ENCODE measurements at regions not wholly inside any gene's neighbourhood (a gene's known extent, or its start where the extent isn't known, plus 50 kb on each side); places are given as distances from the start of the nearest gene placed in this dataset.

- Histone ChIP-seq H3K9me3 (replicated peaks in 1 of 11) (peaks cover 0 to 21% (median 6%) of the 10 kb centered on the region in 11 experiments; a peak in 11 of 22 replicates), H3K4me1 (no peaks in the 10 kb centered on the region), H3K36me3 (no peaks in the 10 kb centered on the region), H3K4me3 (no peak overlapping the region), H4K20me1 (no peaks in the 10 kb centered on the region; a peak in 1 of 22 replicates), H3K4me2 (no peak overlapping the region), H3K27me3 (peaks cover 59 to 78% (median 68%) of the 10 kb centered on the region in 11 experiments), H3K9ac (no peak overlapping the region), H3K27ac (no peak overlapping the region)
- TF ChIP-seq Cebpa-rat (IDR thresholded peaks at IDR 0.05), result no peak
These were observed 447.2 kb downstream of the SLITRK2 start for GRCh38 chrX:146264763-146265375.

GRCh38 chrX:146278381-146278780, 460.8 kb downstream of the SLITRK2 start:
- no peak overlapping the region for H3K9ac ChIP-seq
- peaks cover 0 to 5% (median 0%) of the 10 kb centered on the region in 10 experiments; a peak in 2 of 20 replicates for H3K4me1 ChIP-seq
- H3K9me3 ChIP-seq (replicated peaks in 1 of 11), result peaks cover 0 to 5% (median 0%) of the 10 kb centered on the region in 11 experiments; a peak in 4 of 22 replicates
- no peaks in the 10 kb centered on the region for H3K36me3 ChIP-seq
- H3K27me3 ChIP-seq, result peaks cover 79 to 100% (median 94%) of the 10 kb centered on the region in 11 experiments
- H3K4me3 ChIP-seq, result no peak overlapping the region
- no peak for TF ChIP-seq Cebpa-rat (IDR thresholded peaks at IDR 0.05)
- H4K20me1 ChIP-seq, result peaks cover 0 to 6% (median 0%) of the 10 kb centered on the region in 11 experiments; a peak in 2 of 22 replicates
- peak overlapping the region in 2 of 11 experiments; percentile 27 to 29; a peak in 2 of 22 replicates for H3K4me2 ChIP-seq
- H3K27ac ChIP-seq, result no peak overlapping the region

Measured in BLaER1 treated with 17β-estradiol and CSF1 and Interleukin-3, amounts not matched to agents 10 nM and 100 nM (cell line).